ENCODE measurements at regions not wholly inside any gene's neighbourhood (a gene's known extent, or its start where the extent isn't known, plus 50 kb on each side); places are given as distances from the start of the nearest gene placed in this dataset.

- POLR2A ChIA-PET: no interaction called here
- H3K4me2 ChIP-seq (ENCODE audit: insufficient read depth, low read length): no peak overlapping the region
- intact Hi-C loops (cut with micrococcal nuclease): no loop called here
- no peaks in the 10 kb centered on the region for H4K20me1 ChIP-seq (replicated peaks; ENCODE audit: control insufficient read depth, extremely low read depth, insufficient read depth, low read length)
- dilution Hi-C loops (cut with MboI; ENCODE audit: extremely low pct_ligation_motif_present, low sequenced_read_pairs): no loop called here
- FAIRE-seq (no peak), DNase-seq (ENCODE audit: low read depth, low spot score) (no peak)
- BruUV-seq (replicated peaks): no TSS peak
- no peaks in the 10 kb centered on the region for H3K9me1 ChIP-seq (replicated peaks; ENCODE audit: control insufficient read depth, extremely low read depth, insufficient read depth, low read length)
- H3K4me1 ChIP-seq (ENCODE audit: control insufficient read depth, extremely low read depth, insufficient read depth, low read length): no peaks in the 10 kb centered on the region
- CTCF ChIA-PET: no interaction called here
- no peak overlapping the region for H2AFZ ChIP-seq (ENCODE audit: low read depth, low read length)
- no peak for TF ChIP-seq EZH2 (IDR thresholded peaks at IDR 0.05; ENCODE audit: borderline replicate concordance, low read depth, low read length, severe bottlenecking)
- TF ChIP-seq JUN (IDR thresholded peaks at IDR 0.05; ENCODE audit: borderline replicate concordance, insufficient read depth, insufficient read length, low read depth): no peak
- TF ChIP-seq POLR2A (IDR thresholded peaks at IDR 0.05; ENCODE audit: low read depth, low read length): no peak
- no peak for TF ChIP-seq POLR2AphosphoS5 (IDR thresholded peaks at IDR 0.05; ENCODE audit: insufficient read depth, low read depth, low read length)
- TF ChIP-seq, protein P1, sequence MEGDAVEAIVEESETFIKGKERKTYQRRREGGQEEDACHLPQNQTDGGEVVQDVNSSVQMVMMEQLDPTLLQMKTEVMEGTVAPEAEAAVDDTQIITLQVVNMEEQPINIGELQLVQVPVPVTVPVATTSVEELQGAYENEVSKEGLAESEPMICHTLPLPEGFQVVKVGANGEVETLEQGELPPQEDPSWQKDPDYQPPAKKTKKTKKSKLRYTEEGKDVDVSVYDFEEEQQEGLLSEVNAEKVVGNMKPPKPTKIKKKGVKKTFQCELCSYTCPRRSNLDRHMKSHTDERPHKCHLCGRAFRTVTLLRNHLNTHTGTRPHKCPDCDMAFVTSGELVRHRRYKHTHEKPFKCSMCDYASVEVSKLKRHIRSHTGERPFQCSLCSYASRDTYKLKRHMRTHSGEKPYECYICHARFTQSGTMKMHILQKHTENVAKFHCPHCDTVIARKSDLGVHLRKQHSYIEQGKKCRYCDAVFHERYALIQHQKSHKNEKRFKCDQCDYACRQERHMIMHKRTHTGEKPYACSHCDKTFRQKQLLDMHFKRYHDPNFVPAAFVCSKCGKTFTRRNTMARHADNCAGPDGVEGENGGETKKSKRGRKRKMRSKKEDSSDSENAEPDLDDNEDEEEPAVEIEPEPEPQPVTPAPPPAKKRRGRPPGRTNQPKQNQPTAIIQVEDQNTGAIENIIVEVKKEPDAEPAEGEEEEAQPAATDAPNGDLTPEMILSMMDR (IDR thresholded peaks at IDR 0.05; ENCODE audit: extremely low read depth in 1 of 2, insufficient read depth in 1 of 2, low read depth in 1 of 2, low read length in 2 of 2): no peak
- TF ChIP-seq, protein P2, sequence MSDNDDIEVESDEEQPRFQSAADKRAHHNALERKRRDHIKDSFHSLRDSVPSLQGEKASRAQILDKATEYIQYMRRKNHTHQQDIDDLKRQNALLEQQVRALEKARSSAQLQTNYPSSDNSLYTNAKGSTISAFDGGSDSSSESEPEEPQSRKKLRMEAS (IDR thresholded peaks at IDR 0.05; ENCODE audit: insufficient read depth, insufficient read length): no peak
- no peak for TF ChIP-seq FOS (IDR thresholded peaks at IDR 0.05; ENCODE audit: borderline replicate concordance, insufficient read depth, low read length)
- no peak for TF ChIP-seq GATA2 (IDR thresholded peaks at IDR 0.05; ENCODE audit: insufficient read depth, insufficient read length, low read depth, low read length)
- TF ChIP-seq MYC (IDR thresholded peaks at IDR 0.05; ENCODE audit: low read depth, low read length): no peak
- no peak overlapping the region for H3K27ac ChIP-seq (ENCODE audit: insufficient read depth, low read depth, low read length)
- no peak overlapping the region for H3K4me3 ChIP-seq (replicated peaks in 1 of 3; ENCODE audit: insufficient read depth in 1 of 3, low read depth in 1 of 3, low read length in 3 of 3)
- H3K9me3 ChIP-seq (replicated peaks; ENCODE audit: control insufficient read depth, insufficient read depth, low read length): no peaks in the 10 kb centered on the region
- no peaks in the 10 kb centered on the region for H3K79me2 ChIP-seq (ENCODE audit: control insufficient read depth, insufficient read depth, low read length)
- no peaks in the 10 kb centered on the region for H3K27me3 ChIP-seq (ENCODE audit: control insufficient read depth in 2 of 2, insufficient read depth in 2 of 2, low read length in 2 of 2)
- no peak overlapping the region for H3K9ac ChIP-seq (replicated peaks; ENCODE audit: extremely low read depth, insufficient read depth, low read length)
- no peaks in the 10 kb centered on the region for H3K36me3 ChIP-seq (ENCODE audit: control insufficient read depth in 2 of 2, extremely low read depth in 1 of 2, insufficient read depth in 2 of 2, low read length in 2 of 2)
Observed at GRCh38 chr3:23111286-23111685, 91.8 kb upstream of the UBE2E2 start.

Measured in endothelial cell of umbilical vein (primary cell).